IMR-90 (cell line): ENCODE measurements at regions not wholly inside any gene's neighbourhood (a gene's known extent, or its start where the extent isn't known, plus 50 kb on each side); places are given as distances from the start of the nearest gene placed in this dataset.

ENCODE experiments used
- ATAC-seq: fragments of 200-7000 bp; cut with Tn5 transposase; 2 replicates; pipeline ENCODE4 v1.9.1; 2020; ENCODE audit warnings: low read depth, mild to moderate bottlenecking, moderate library complexity
- BruUV-seq: library from RNA; stranded (reverse); fragments of 400-500 nt; replicated peaks from 2 replicates; lab custom pipeline; 2021; lab: Mats Ljungman, UMichigan
- CTCF ChIA-PET: fragments of 300-600 bp; formaldehyde crosslinking; extraction: SDS; loops from one replicate; lab custom pipeline; 2021; ENCODE audit warnings: antibody characterized with exemption; lab: Yijun Ruan, JAX
- POLR2A ChIA-PET: fragments of 300-600 bp; sonication (Branson Sonifier 250); formaldehyde crosslinking; loops from one replicate; lab custom pipeline; 2022; ENCODE audit warnings: antibody characterized with exemption; ENCODE audit not compliant: unreplicated experiment; lab: Charles Lee
- DNase-seq: peaks from one replicate; pipeline ENCODE4 v3.0.0; 2013
- H2AFZ ChIP-seq: replicated peaks from 2 replicates; pipeline ENCODE3; 2013; ENCODE audit warnings: low read length, mild to moderate bottlenecking; ENCODE audit not compliant: poor library complexity
- H2AK5ac ChIP-seq: 2 replicates; pipeline ENCODE4 v1.6.1; 2013; ENCODE audit warnings: low read depth, low read length, inconsistent platforms
- H2AK9ac ChIP-seq: replicated peaks from 2 replicates; pipeline ENCODE3; 2013; ENCODE audit warnings: mild to moderate bottlenecking, low read depth, low read length, moderate library complexity; ENCODE audit not compliant: poor library complexity
- H2BK120ac ChIP-seq: 2 replicates; pipeline ENCODE4 v1.6.1; 2013; ENCODE audit warnings: low read depth, low read length, inconsistent platforms
- H2BK15ac ChIP-seq: 3 replicates; pipeline ENCODE4 v1.6.1; 2013; ENCODE audit warnings: low read depth, low read length, inconsistent platforms
- H2BK20ac ChIP-seq: 2 replicates; pipeline ENCODE4 v1.6.1; 2013; ENCODE audit warnings: low read depth, mild to moderate bottlenecking, inconsistent platforms, low read length, moderate library complexity
- H2BK5ac ChIP-seq: 2 replicates; pipeline ENCODE4 v1.6.1; 2013; ENCODE audit warnings: mild to moderate bottlenecking, low read depth, low read length, inconsistent platforms; ENCODE audit not compliant: poor library complexity, severe bottlenecking
- H3K14ac ChIP-seq: replicated peaks from 2 replicates; pipeline ENCODE4 v1.6.1; 2013; ENCODE audit warnings: low read depth, low read length, inconsistent platforms
- H3K18ac ChIP-seq: 2 replicates; pipeline ENCODE4 v1.6.1; 2013; ENCODE audit warnings: low read depth, low read length, control low read depth
- H3K23ac ChIP-seq: 2 replicates; pipeline ENCODE4 v1.6.1; 2013; ENCODE audit warnings: low read depth, low read length, inconsistent platforms
- H3K27ac ChIP-seq: 2 replicates; pipeline ENCODE4 v1.5.1; 2013; ENCODE audit warnings: mild to moderate bottlenecking, control low read depth, low read length; ENCODE audit not compliant: insufficient read depth
- H3K27me3 ChIP-seq: 2 replicates; pipeline ENCODE4 v1.6.1; 2013; ENCODE audit warnings: low read length; ENCODE audit not compliant: control insufficient read depth, insufficient read depth
- H3K36me3 ChIP-seq: 2 replicates; pipeline ENCODE4 v1.6.1; 2013; ENCODE audit warnings: low read length, mixed read lengths; ENCODE audit not compliant: control insufficient read depth, insufficient read depth
- H3K4ac ChIP-seq: 2 replicates; pipeline ENCODE4 v1.6.1; 2013; ENCODE audit warnings: low read depth, low read length, inconsistent platforms
- H3K4me1 ChIP-seq: 2 replicates; pipeline ENCODE4 v1.6.1; 2013; ENCODE audit warnings: low read length, mixed read lengths; ENCODE audit not compliant: control insufficient read depth, insufficient read depth
- H3K4me2 ChIP-seq: 2 replicates; pipeline ENCODE4 v1.6.1; 2013; ENCODE audit warnings: low read depth, mild to moderate bottlenecking, control low read depth, low read length, moderate library complexity
- H3K4me3 ChIP-seq: 2 replicates; pipeline ENCODE4 v1.5.1; 2013; ENCODE audit warnings: low read depth, mild to moderate bottlenecking, control low read depth, low read length, moderate library complexity; ENCODE audit not compliant: insufficient read depth
- H3K56ac ChIP-seq: 2 replicates; pipeline ENCODE4 v1.6.1; 2013; ENCODE audit warnings: low read length, inconsistent platforms; ENCODE audit not compliant: insufficient read depth; ENCODE audit errors: extremely low read depth
- H3K79me1 ChIP-seq, 2 experiments: 2 replicates each; pipeline ENCODE4 v1.6.1; 2013; ENCODE audit warnings: low read length in 2 of 2, inconsistent platforms in 1 of 2, low read depth in 1 of 2
- H3K9ac ChIP-seq: 2 replicates; pipeline ENCODE4 v1.6.1; 2013; ENCODE audit warnings: low read depth, low read length, control low read depth
- H3K9me1 ChIP-seq: 2 replicates; pipeline ENCODE4 v1.6.1; 2013; ENCODE audit warnings: low read length, inconsistent platforms; ENCODE audit not compliant: insufficient read depth
- H3K9me3 ChIP-seq: 2 replicates; pipeline ENCODE4 v1.6.1; 2013; ENCODE audit warnings: low read length; ENCODE audit not compliant: control insufficient read depth, insufficient read depth
- H4K20me1 ChIP-seq: 2 replicates; pipeline ENCODE4 v1.6.1; 2013; ENCODE audit warnings: low read length, inconsistent platforms; ENCODE audit not compliant: insufficient read depth
- H4K5ac ChIP-seq: 2 replicates; pipeline ENCODE4 v1.6.1; 2013; ENCODE audit warnings: mild to moderate bottlenecking, low read depth, low read length, control low read depth
- H4K8ac ChIP-seq, 2 experiments: 2 replicates each; pipeline ENCODE4 v1.6.1; 2013; ENCODE audit warnings: low read depth in 2 of 2, low read length in 2 of 2, control low read depth in 1 of 2, inconsistent platforms in 1 of 2
- H4K91ac ChIP-seq: 2 replicates; pipeline ENCODE4 v1.6.1; 2013; ENCODE audit warnings: low read depth, low read length, inconsistent platforms; ENCODE audit not compliant: insufficient read depth
- BHLHE40 ChIP-seq: fragments of 150-350 bp; IDR thresholded peaks from 2 replicates; pipeline ENCODE4 v1.6.1; 2016; ENCODE audit warnings: mild to moderate bottlenecking, low read depth, low read length
- CEBPB ChIP-seq: IDR thresholded peaks from 2 replicates; pipeline ENCODE4 v1.6.1; 2012; ENCODE audit warnings: low read depth, low read length, improper control_type of control experiment
- CHD1 ChIP-seq: IDR thresholded peaks from 2 replicates; pipeline ENCODE4 v1.6.1; 2012; ENCODE audit warnings: low read depth, low read length, improper control_type of control experiment
- FOS ChIP-seq: fragments of 150-350 bp; IDR thresholded peaks from 2 replicates; pipeline ENCODE4 v1.6.1; 2016; ENCODE audit warnings: low read depth, low read length
- MAFK ChIP-seq: IDR thresholded peaks from 2 replicates; pipeline ENCODE4 v1.6.1; 2012; ENCODE audit warnings: low read depth, low read length, improper control_type of control experiment
- MXI1 ChIP-seq: IDR thresholded peaks from 2 replicates; pipeline ENCODE4 v1.6.1; 2012; ENCODE audit warnings: low read depth, mild to moderate bottlenecking, low read length, moderate library complexity, borderline replicate concordance
- RAD21 ChIP-seq: IDR thresholded peaks from 2 replicates; pipeline ENCODE4 v1.6.1; 2012; ENCODE audit warnings: low read length, improper control_type of control experiment
- RCOR1 ChIP-seq: IDR thresholded peaks from 2 replicates; pipeline ENCODE4 v1.6.1; 2012; ENCODE audit warnings: mild to moderate bottlenecking, low read length, improper control_type of control experiment; ENCODE audit not compliant: insufficient replicate concordance
- RFX5 ChIP-seq: IDR thresholded peaks from 2 replicates; pipeline ENCODE4 v1.8.0; 2012; ENCODE audit warnings: low read depth, mild to moderate bottlenecking, low read length, moderate library complexity
- SMC3 ChIP-seq: fragments of 150-350 bp; IDR thresholded peaks from 2 replicates; pipeline ENCODE4 v1.6.1; 2016; ENCODE audit warnings: low read depth, mild to moderate bottlenecking, antibody characterized with exemption, low read length, moderate library complexity
- USF2 ChIP-seq: fragments of 150-350 bp; IDR thresholded peaks from 2 replicates; pipeline ENCODE4 v1.6.1; 2017; ENCODE audit warnings: mild to moderate bottlenecking, antibody characterized with exemption, low read length, low read depth
- WGBS, 2 experiments: methylation state at CpG; one replicate each; pipeline versions ENCODE4 v1.1.5 to v1.1.7; 2013; ENCODE audit warnings: missing lambda C conversion rate in 2 of 2; ENCODE audit not compliant: insufficient read length in 1 of 2; ENCODE audit errors: extremely low coverage in 2 of 2; 5-methylcytosine and 5-hydroxymethylcytosine counted together
- dilution Hi-C: fragments of 300-500 bp; cut with HindIII; formaldehyde crosslinking; loops from one replicate; pipeline ENCODE4 v1.14.3; 2018; ENCODE audit warnings: low sequenced_read_pairs; ENCODE audit not compliant: unreplicated experiment
- in situ Hi-C: fragments of 300-500 bp; cut with MboI; formaldehyde crosslinking; loops from 3 replicates; pipeline ENCODE4 v1.14.3; 2019; ENCODE audit warnings: low sequenced_read_pairs, inconsistent platforms, mixed read lengths
- intact Hi-C: fragments of 100-400 bp; cut with micrococcal nuclease; formaldehyde crosslinking; loops from 2 replicates; pipeline ENCODE4 v1.10.0; 2022
- TF ChIP-seq, protein P1 (sequence below): fragments of 150-350 bp; IDR thresholded peaks from 2 replicates; pipeline ENCODE4 v1.6.1; 2016; ENCODE audit warnings: low read depth, mild to moderate bottlenecking, low read length, moderate library complexity, borderline replicate concordance

GRCh38 chr3:159082519-159082918 lies 280.7 kb downstream of the MFSD1 start:
- Histone ChIP-seq H2BK20ac (no peak overlapping the region), H3K4ac (no peak overlapping the region), H4K8ac (no peak overlapping the region), H3K27ac (no peak overlapping the region), H3K18ac (no peak overlapping the region), H3K9me1 (no peaks in the 10 kb centered on the region), H3K4me3 (no peak overlapping the region), H3K4me2 (no peak overlapping the region), H2AK9ac (no peak overlapping the region), H3K14ac (no peak overlapping the region), H3K27me3 (no peaks in the 10 kb centered on the region), H2BK5ac (no peak overlapping the region), H3K9me3 (no peaks in the 10 kb centered on the region), H4K91ac (no peak overlapping the region), H4K20me1 (no peaks in the 10 kb centered on the region), H3K36me3 (no peaks in the 10 kb centered on the region), H2BK15ac (no peak overlapping the region), H3K79me1 (no peaks in the 10 kb centered on the region), H2AK5ac (no peak overlapping the region), H4K5ac (no peak overlapping the region), H3K4me1 (no peaks in the 10 kb centered on the region), H3K23ac (no peak overlapping the region), H2BK120ac (no peak overlapping the region), H2AFZ (no peak overlapping the region), H3K9ac (no peak overlapping the region), H3K56ac (no peak overlapping the region)
- in situ Hi-C loops, result no loop called here
- ChIA-PET POLR2A (no interaction called here), CTCF (no interaction called here)
- BruUV-seq, result no TSS peak
- DNase-seq (peak; percentile 2), ATAC-seq (no peak)
- 11% methylated on average over 1 of the region's 1 CpG; no CpG with 5 or more reads in 1 of the 2 experiments for WGBS, 2 experiments
- intact Hi-C loops, result no loop called here
- TF ChIP-seq CEBPB, result no peak
- no peak for TF ChIP-seq USF2
- no peak for TF ChIP-seq CHD1
- no peak for TF ChIP-seq BHLHE40
- TF ChIP-seq RAD21, result no peak
- TF ChIP-seq RFX5, result no peak
- no peak for TF ChIP-seq MXI1
- TF ChIP-seq RCOR1, result no peak
- no peak for TF ChIP-seq MAFK
- no peak for TF ChIP-seq SMC3
- no peak for TF ChIP-seq FOS
- TF ChIP-seq, protein P1, sequence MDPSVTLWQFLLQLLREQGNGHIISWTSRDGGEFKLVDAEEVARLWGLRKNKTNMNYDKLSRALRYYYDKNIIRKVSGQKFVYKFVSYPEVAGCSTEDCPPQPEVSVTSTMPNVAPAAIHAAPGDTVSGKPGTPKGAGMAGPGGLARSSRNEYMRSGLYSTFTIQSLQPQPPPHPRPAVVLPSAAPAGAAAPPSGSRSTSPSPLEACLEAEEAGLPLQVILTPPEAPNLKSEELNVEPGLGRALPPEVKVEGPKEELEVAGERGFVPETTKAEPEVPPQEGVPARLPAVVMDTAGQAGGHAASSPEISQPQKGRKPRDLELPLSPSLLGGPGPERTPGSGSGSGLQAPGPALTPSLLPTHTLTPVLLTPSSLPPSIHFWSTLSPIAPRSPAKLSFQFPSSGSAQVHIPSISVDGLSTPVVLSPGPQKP, result no peak
- dilution Hi-C loops, result no loop called here
